Spleen (tissue), 7 donors: ENCODE measurements at regions not wholly inside any gene's neighbourhood (a gene's known extent, or its start where the extent isn't known, plus 50 kb on each side); places are given as distances from the start of the nearest gene placed in this dataset.

Experiments
- CTCF ChIP-seq, 11 experiments: fragments of 200-600 bp in 7 of 11; fragments of 450-650 bp in 4 of 11; sonication (generic) in 4 of 11; IDR thresholded peaks in 8 of 11; conservative IDR thresholded peaks in 3 of 11; 1 replicate in 7 of 11; 2 replicates in 4 of 11; pipeline versions ENCODE4 v1.4.0 to v1.8.0; 2016 to 2021; ENCODE audit warnings: antibody characterized with exemption in 11 of 11, inconsistent platforms in 4 of 11, mild to moderate bottlenecking in 1 of 11
- POLR2A ChIP-seq, 3 donors: fragments of 450-650 bp; IDR thresholded peaks; one replicate each; pipeline ENCODE4 v1.5.1; 2017; ENCODE audit warnings: antibody characterized with exemption in 3 of 3, mild to moderate bottlenecking in 1 of 3
- donor health status: DM: no; HTN: no; CAD: no; lungs with moderate emphysema.
- donor health status: DM: no; HTN: no; CAD: no.
- donor health status: DM: no; HTN: no; CAD: no.

DNA sequence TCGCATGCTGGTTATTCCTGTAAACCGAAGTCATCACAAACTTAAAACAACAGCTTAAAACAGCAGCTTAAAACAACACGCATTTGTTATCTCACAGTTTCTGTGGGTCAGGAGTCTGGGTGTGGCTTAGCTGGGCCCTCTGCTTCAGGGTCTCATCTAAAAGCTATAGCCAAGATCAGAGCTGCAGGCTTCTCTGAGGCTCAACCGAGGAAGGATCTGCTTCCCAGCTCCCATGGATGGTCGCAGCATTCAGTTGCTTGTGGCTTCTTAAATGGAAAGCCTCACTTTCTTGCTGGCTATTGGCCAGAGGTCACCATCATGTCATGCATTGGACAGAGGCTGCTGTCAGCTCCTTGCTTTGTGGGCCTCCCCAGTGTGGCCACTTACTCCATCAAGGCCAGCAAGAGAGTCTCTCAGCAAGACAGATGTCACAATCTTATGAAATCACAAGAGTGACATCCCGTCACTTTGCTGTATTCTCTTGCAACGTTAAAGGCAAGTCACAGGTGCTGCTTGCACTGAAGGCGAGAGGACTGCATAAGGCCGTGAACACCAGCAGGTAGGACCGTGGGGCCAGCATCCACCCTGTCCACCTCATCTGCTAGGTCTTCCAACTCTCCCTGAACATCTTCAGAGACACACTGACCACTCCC lies 117.9 kb upstream of the TNRC6C start:
- TF ChIP-seq CTCF (IDR thresholded peaks at IDR 0.05 in 8 of 11, conservative IDR thresholded peaks at IDR 0.05 in 3 of 11) = no peak
- no peak for TF ChIP-seq POLR2A (IDR thresholded peaks at IDR 0.05)
